WTC11 (cell line): ENCODE measurements at regions not wholly inside any gene's neighbourhood (a gene's known extent, or its start where the extent isn't known, plus 50 kb on each side); places are given as distances from the start of the nearest gene placed in this dataset.

ENCODE experiments used
- FOXK1 ChIP-seq: sonication (generic); formaldehyde crosslinking; IDR thresholded peaks from 2 replicates; pipeline ENCODE4 v1.8.0; 2022; ENCODE audit warnings: mild to moderate bottlenecking, moderate library complexity, missing genetic modification reagents
- JUN ChIP-seq: sonication (generic); formaldehyde crosslinking; IDR thresholded peaks from 2 replicates; pipeline ENCODE4 v1.8.0; 2023; ENCODE audit warnings: mild to moderate bottlenecking, missing genetic modification reagents
- TCF7 ChIP-seq: sonication (generic); formaldehyde crosslinking; IDR thresholded peaks from 2 replicates; pipeline ENCODE4 v1.8.0; 2022; ENCODE audit warnings: mild to moderate bottlenecking, low read depth, missing genetic modification reagents, moderate library complexity
- ZNF121 ChIP-seq: sonication (generic); formaldehyde crosslinking; IDR thresholded peaks from 2 replicates; pipeline ENCODE4 v1.8.0; 2023; ENCODE audit warnings: missing genetic modification reagents
- ZNF138 ChIP-seq: sonication (generic); formaldehyde crosslinking; conservative IDR thresholded peaks from 2 replicates; pipeline ENCODE4 v1.8.1; 2022; ENCODE audit warnings: mild to moderate bottlenecking, moderate library complexity, missing genetic modification reagents
- ZNF317 ChIP-seq: sonication (generic); formaldehyde crosslinking; IDR thresholded peaks from 2 replicates; pipeline ENCODE4 v1.8.1; 2023; ENCODE audit warnings: low read depth, mild to moderate bottlenecking, moderate library complexity, missing genetic modification reagents, borderline replicate concordance
- ZNF671 ChIP-seq: fragments of 250-450 bp; sonication (Bioruptor Pico); IDR thresholded peaks from 2 replicates; pipeline ENCODE4 v1.8.0; 2021; ENCODE audit warnings: mild to moderate bottlenecking
- TF ChIP-seq, protein P1 (sequence below): sonication (generic); formaldehyde crosslinking; IDR thresholded peaks from 2 replicates; pipeline ENCODE4 v1.8.1; 2023; ENCODE audit warnings: mild to moderate bottlenecking, missing genetic modification reagents, moderate library complexity
- TF ChIP-seq, protein P2 (sequence below): sonication (generic); formaldehyde crosslinking; IDR thresholded peaks from 2 replicates; pipeline ENCODE4 v1.8.1; 2023; ENCODE audit warnings: mild to moderate bottlenecking, missing genetic modification reagents, moderate library complexity
- TF ChIP-seq, protein P3 (sequence below): sonication (generic); formaldehyde crosslinking; IDR thresholded peaks from 2 replicates; pipeline ENCODE4 v1.8.1; 2022; ENCODE audit warnings: low read depth, missing genetic modification reagents, borderline replicate concordance
- TF ChIP-seq, protein P4 (sequence below): fragments of 200-600 bp; IDR thresholded peaks from 2 replicates; pipeline ENCODE4 v1.8.0; 2022; ENCODE audit warnings: antibody characterized with exemption
- TF ChIP-seq, protein P5 (sequence below): sonication (generic); formaldehyde crosslinking; IDR thresholded peaks from 2 replicates; pipeline ENCODE4 v1.8.0; 2022; ENCODE audit warnings: mild to moderate bottlenecking, missing genetic modification reagents
- TF ChIP-seq, protein P6 (sequence below): sonication (generic); formaldehyde crosslinking; IDR thresholded peaks from 2 replicates; pipeline ENCODE4 v1.8.0; 2022; ENCODE audit warnings: mild to moderate bottlenecking, missing genetic modification reagents

DNA sequence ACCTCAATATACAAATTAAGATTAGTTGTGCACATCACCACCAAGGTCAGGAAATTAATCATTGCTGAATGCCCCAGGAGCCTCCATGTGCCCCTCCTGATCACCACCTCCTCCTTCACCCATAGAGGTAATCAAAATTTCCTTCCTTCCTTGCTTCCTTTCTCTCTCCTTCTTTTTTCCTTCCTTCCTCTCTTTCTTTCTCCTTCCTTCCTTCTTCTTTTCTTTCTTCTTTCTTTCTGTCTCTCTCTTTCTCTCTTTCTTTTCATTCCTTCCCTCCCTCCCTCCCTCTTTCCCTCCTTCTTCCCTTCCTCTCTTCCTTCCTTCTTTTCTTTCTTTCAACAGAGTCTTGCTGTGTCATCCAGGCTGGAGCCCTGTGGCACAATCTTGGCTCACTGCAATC, 67.9 kb upstream of the FTH1 start:
- TF ChIP-seq, protein P1, sequence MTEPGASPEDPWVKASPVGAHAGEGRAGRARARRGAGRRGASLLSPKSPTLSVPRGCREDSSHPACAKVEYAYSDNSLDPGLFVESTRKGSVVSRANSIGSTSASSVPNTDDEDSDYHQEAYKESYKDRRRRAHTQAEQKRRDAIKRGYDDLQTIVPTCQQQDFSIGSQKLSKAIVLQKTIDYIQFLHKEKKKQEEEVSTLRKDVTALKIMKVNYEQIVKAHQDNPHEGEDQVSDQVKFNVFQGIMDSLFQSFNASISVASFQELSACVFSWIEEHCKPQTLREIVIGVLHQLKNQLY (CRISPR knock-in tag): no peak
- TF ChIP-seq JUN (CRISPR knock-in tag) (no peak), ZNF317 (CRISPR knock-in tag) (no peak), ZNF671 (CRISPR knock-in tag) (no peak), ZNF121 (CRISPR knock-in tag) (no peak), FOXK1 (CRISPR knock-in tag) (no peak), TCF7 (CRISPR knock-in tag) (no peak), ZNF138 (no peak)
- TF ChIP-seq, protein P2, sequence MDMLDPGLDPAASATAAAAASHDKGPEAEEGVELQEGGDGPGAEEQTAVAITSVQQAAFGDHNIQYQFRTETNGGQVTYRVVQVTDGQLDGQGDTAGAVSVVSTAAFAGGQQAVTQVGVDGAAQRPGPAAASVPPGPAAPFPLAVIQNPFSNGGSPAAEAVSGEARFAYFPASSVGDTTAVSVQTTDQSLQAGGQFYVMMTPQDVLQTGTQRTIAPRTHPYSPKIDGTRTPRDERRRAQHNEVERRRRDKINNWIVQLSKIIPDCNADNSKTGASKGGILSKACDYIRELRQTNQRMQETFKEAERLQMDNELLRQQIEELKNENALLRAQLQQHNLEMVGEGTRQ (CRISPR knock-in tag): no peak
- TF ChIP-seq, protein P3, sequence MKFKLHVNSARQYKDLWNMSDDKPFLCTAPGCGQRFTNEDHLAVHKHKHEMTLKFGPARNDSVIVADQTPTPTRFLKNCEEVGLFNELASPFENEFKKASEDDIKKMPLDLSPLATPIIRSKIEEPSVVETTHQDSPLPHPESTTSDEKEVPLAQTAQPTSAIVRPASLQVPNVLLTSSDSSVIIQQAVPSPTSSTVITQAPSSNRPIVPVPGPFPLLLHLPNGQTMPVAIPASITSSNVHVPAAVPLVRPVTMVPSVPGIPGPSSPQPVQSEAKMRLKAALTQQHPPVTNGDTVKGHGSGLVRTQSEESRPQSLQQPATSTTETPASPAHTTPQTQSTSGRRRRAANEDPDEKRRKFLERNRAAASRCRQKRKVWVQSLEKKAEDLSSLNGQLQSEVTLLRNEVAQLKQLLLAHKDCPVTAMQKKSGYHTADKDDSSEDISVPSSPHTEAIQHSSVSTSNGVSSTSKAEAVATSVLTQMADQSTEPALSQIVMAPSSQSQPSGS (CRISPR knock-in tag): no peak
- TF ChIP-seq, protein P4, sequence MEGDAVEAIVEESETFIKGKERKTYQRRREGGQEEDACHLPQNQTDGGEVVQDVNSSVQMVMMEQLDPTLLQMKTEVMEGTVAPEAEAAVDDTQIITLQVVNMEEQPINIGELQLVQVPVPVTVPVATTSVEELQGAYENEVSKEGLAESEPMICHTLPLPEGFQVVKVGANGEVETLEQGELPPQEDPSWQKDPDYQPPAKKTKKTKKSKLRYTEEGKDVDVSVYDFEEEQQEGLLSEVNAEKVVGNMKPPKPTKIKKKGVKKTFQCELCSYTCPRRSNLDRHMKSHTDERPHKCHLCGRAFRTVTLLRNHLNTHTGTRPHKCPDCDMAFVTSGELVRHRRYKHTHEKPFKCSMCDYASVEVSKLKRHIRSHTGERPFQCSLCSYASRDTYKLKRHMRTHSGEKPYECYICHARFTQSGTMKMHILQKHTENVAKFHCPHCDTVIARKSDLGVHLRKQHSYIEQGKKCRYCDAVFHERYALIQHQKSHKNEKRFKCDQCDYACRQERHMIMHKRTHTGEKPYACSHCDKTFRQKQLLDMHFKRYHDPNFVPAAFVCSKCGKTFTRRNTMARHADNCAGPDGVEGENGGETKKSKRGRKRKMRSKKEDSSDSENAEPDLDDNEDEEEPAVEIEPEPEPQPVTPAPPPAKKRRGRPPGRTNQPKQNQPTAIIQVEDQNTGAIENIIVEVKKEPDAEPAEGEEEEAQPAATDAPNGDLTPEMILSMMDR: no peak
- TF ChIP-seq, protein P5, sequence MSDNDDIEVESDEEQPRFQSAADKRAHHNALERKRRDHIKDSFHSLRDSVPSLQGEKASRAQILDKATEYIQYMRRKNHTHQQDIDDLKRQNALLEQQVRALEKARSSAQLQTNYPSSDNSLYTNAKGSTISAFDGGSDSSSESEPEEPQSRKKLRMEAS (CRISPR knock-in tag): no peak
- TF ChIP-seq, protein P6, sequence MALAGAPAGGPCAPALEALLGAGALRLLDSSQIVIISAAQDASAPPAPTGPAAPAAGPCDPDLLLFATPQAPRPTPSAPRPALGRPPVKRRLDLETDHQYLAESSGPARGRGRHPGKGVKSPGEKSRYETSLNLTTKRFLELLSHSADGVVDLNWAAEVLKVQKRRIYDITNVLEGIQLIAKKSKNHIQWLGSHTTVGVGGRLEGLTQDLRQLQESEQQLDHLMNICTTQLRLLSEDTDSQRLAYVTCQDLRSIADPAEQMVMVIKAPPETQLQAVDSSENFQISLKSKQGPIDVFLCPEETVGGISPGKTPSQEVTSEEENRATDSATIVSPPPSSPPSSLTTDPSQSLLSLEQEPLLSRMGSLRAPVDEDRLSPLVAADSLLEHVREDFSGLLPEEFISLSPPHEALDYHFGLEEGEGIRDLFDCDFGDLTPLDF: no peak
